Neural cell (in vitro differentiated cells): ENCODE measurements at regions not wholly inside any gene's neighbourhood (a gene's known extent, or its start where the extent isn't known, plus 50 kb on each side); places are given as distances from the start of the nearest gene placed in this dataset.

ENCODE experiments used
- H2AFZ ChIP-seq: fragments of 200-600, 300-800 bp; sonication (generic), shearing (Covaris generic); 2 replicates; pipeline ENCODE4 v1.6.0; 2014; ENCODE audit warnings: low read depth, mild to moderate bottlenecking, antibody characterized with exemption, low read length, moderate library complexity
- H3F3A ChIP-seq: fragments of 200-600 bp; shearing (Covaris generic); 2 replicates; pipeline ENCODE4 v1.6.1; 2016; ENCODE audit warnings: mild to moderate bottlenecking, moderate library complexity, mixed read lengths, antibody characterized with exemption, low read length; ENCODE audit not compliant: insufficient read depth, poor library complexity, severe bottlenecking
- H3K27ac ChIP-seq: fragments of 200-600, 300-800 bp; sonication (generic), shearing (Covaris generic); 2 replicates; pipeline ENCODE4 v1.5.1; 2014; ENCODE audit warnings: mild to moderate bottlenecking, low read length, moderate library complexity
- H3K27me3 ChIP-seq: fragments of 300-800, 200-600 bp; sonication (generic), shearing (Covaris generic); 2 replicates; pipeline ENCODE4 v1.6.0; 2014; ENCODE audit warnings: mild to moderate bottlenecking, low read depth, low read length, moderate library complexity; ENCODE audit not compliant: insufficient read depth
- H3K36me3 ChIP-seq: fragments of 300-800, 200-600 bp; sonication (generic), shearing (Covaris generic); 2 replicates; pipeline ENCODE4 v1.5.1; 2014; ENCODE audit warnings: mild to moderate bottlenecking, antibody characterized with exemption, low read length, moderate library complexity; ENCODE audit not compliant: insufficient read depth
- H3K4me2 ChIP-seq: fragments of 300-800, 200-600 bp; sonication (generic), shearing (Covaris generic); 2 replicates; pipeline ENCODE4 v1.6.0; 2014; ENCODE audit warnings: mild to moderate bottlenecking, low read length
- H3K4me3 ChIP-seq: fragments of 300-800, 200-600 bp; sonication (generic), shearing (Covaris generic); 2 replicates; pipeline ENCODE4 v1.5.1; 2014; ENCODE audit warnings: mild to moderate bottlenecking, low read length, moderate library complexity
- H3K79me2 ChIP-seq: fragments of 200-600 bp; shearing (Covaris generic); replicated peaks from 2 replicates; pipeline ENCODE4 v1.6.0; 2014; ENCODE audit warnings: mild to moderate bottlenecking, low read length, moderate library complexity; ENCODE audit not compliant: insufficient read depth
- H3K9ac ChIP-seq: fragments of 300-800, 200-600 bp; sonication (generic), shearing (Covaris generic); 2 replicates; pipeline ENCODE4 v1.6.1; 2016; ENCODE audit warnings: mild to moderate bottlenecking, low read length, mixed read lengths
- H3K9me2 ChIP-seq: fragments of 200-600 bp; shearing (Covaris generic); 2 replicates; pipeline ENCODE4 v1.6.1; 2016; ENCODE audit warnings: mild to moderate bottlenecking, low read length, mixed read lengths; ENCODE audit not compliant: insufficient read depth
- H3K9me3 ChIP-seq: fragments of 200-600, 300-800 bp; sonication (generic), shearing (Covaris generic); 2 replicates; pipeline ENCODE4 v1.6.1; 2016; ENCODE audit warnings: mild to moderate bottlenecking, mixed run types, low read length, moderate library complexity, mixed read lengths
- H4K20me1 ChIP-seq: fragments of 200-600 bp; shearing (Covaris generic); 2 replicates; pipeline ENCODE4 v1.6.1; 2016; ENCODE audit warnings: mild to moderate bottlenecking, mixed run types; ENCODE audit not compliant: insufficient read depth
- EP300 ChIP-seq: fragments of 450-650 bp; conservative IDR thresholded peaks from 2 replicates; pipeline ENCODE4 v1.6.1; 2014; ENCODE audit warnings: antibody characterized with exemption, mild to moderate bottlenecking, moderate library complexity; ENCODE audit not compliant: poor library complexity, severe bottlenecking
- EZH2 ChIP-seq: fragments of 200-600, 300-800 bp; shearing (Covaris generic), sonication (generic); IDR thresholded peaks from 2 replicates; pipeline ENCODE4 v1.6.1; 2014; ENCODE audit warnings: antibody characterized with exemption, low read length, borderline replicate concordance, mild to moderate bottlenecking; ENCODE audit not compliant: insufficient read depth, poor library complexity, severe bottlenecking
- MXI1 ChIP-seq: fragments of 450-650 bp; conservative IDR thresholded peaks from 2 replicates; pipeline ENCODE4 v1.6.1; 2014; ENCODE audit warnings: antibody characterized with exemption, mild to moderate bottlenecking; ENCODE audit not compliant: poor library complexity, severe bottlenecking
- POLR2AphosphoS5 ChIP-seq: IDR thresholded peaks from 2 replicates; pipeline ENCODE4 v1.6.1; 2012
- RAD21 ChIP-seq: fragments of 450-650 bp; conservative IDR thresholded peaks from 2 replicates; pipeline ENCODE4 v1.6.1; 2014; ENCODE audit warnings: antibody characterized with exemption, mild to moderate bottlenecking, moderate library complexity
- SMC3 ChIP-seq: fragments of 450-650 bp; conservative IDR thresholded peaks from 2 replicates; pipeline ENCODE4 v1.6.1; 2014; ENCODE audit warnings: antibody characterized with exemption, mild to moderate bottlenecking, moderate library complexity; ENCODE audit not compliant: poor library complexity
- TAF1 ChIP-seq: IDR thresholded peaks from 2 replicates; pipeline ENCODE4 v1.6.1; 2012; ENCODE audit warnings: low read depth
- TF ChIP-seq, protein P1 (sequence below): fragments of 450-650 bp; IDR thresholded peaks from 2 replicates; pipeline ENCODE4 v1.5.1; 2014; ENCODE audit warnings: antibody characterized with exemption, mild to moderate bottlenecking, moderate library complexity; ENCODE audit not compliant: poor library complexity, severe bottlenecking
- TF ChIP-seq, protein P2 (sequence below): IDR thresholded peaks from 2 replicates; pipeline ENCODE4 v1.6.1; 2012; ENCODE audit warnings: borderline replicate concordance

DNA sequence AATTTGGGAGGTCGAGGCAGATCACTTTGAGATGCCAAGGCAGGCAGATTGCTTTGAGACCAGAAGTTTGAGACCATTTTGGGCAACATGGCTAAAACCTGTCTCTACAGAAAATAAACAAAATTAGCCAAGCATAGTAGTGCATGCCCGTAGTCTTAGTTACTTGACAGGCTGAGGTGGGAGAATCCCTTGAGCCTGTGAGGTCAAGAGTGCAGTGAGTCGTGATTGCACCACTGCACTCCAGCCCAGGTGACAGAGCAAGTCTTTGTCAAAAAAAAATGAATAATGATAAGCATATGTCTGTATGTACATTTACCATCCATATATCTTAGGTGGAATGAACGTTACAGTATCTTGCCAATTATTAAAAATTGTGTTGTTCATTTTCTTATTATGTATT, 2447.7 kb downstream of the PCDH9 start:
- H3F3A ChIP-seq: no peaks in the 10 kb centered on the region
- no peak overlapping the region for H2AFZ ChIP-seq
- H3K27ac ChIP-seq: no peak overlapping the region
- no peak overlapping the region for H3K9ac ChIP-seq
- H3K9me3 ChIP-seq: no peaks in the 10 kb centered on the region
- no peaks in the 10 kb centered on the region for H3K9me2 ChIP-seq
- H3K4me2 ChIP-seq: no peak overlapping the region
- no peak for TF ChIP-seq EZH2
- no peak for TF ChIP-seq MXI1
- TF ChIP-seq, protein P1, sequence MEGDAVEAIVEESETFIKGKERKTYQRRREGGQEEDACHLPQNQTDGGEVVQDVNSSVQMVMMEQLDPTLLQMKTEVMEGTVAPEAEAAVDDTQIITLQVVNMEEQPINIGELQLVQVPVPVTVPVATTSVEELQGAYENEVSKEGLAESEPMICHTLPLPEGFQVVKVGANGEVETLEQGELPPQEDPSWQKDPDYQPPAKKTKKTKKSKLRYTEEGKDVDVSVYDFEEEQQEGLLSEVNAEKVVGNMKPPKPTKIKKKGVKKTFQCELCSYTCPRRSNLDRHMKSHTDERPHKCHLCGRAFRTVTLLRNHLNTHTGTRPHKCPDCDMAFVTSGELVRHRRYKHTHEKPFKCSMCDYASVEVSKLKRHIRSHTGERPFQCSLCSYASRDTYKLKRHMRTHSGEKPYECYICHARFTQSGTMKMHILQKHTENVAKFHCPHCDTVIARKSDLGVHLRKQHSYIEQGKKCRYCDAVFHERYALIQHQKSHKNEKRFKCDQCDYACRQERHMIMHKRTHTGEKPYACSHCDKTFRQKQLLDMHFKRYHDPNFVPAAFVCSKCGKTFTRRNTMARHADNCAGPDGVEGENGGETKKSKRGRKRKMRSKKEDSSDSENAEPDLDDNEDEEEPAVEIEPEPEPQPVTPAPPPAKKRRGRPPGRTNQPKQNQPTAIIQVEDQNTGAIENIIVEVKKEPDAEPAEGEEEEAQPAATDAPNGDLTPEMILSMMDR: no peak
- TF ChIP-seq POLR2AphosphoS5: no peak
- no peaks in the 10 kb centered on the region for H3K27me3 ChIP-seq
- H3K4me3 ChIP-seq: no peak overlapping the region
- no peaks in the 10 kb centered on the region for H4K20me1 ChIP-seq
- H3K79me2 ChIP-seq: no peaks in the 10 kb centered on the region
- no peaks in the 10 kb centered on the region for H3K36me3 ChIP-seq

DNA sequence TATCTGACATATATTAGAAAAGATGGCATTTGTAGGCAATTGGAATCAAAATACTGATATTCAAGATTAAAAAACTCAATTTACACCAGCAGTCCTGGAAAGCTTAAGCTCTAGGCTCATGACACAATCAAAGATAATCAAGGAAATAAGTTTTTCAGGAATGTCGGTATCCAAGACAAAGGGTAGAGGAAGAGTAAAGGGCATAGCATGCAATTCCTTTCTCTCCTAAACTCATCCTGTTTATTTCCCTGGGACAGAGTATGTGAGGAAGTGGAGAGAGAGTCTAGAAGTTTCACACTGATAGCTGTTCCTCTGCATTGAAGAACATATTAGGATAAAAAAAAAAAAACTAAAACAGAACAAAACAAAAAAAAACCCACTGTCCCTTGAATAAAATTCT, 2452.1 kb downstream of the PCDH9 start:
- Histone ChIP-seq H3K36me3 (no peaks in the 10 kb centered on the region), H3K4me2 (no peak overlapping the region), H2AFZ (no peak overlapping the region), H3F3A (no peaks in the 10 kb centered on the region), H3K9me3 (no peaks in the 10 kb centered on the region), H3K4me3 (no peak overlapping the region), H3K27me3 (no peaks in the 10 kb centered on the region), H3K9ac (no peak overlapping the region), H3K79me2 (no peaks in the 10 kb centered on the region), H3K27ac (no peak overlapping the region), H3K9me2 (no peaks in the 10 kb centered on the region), H4K20me1 (no peaks in the 10 kb centered on the region)
- TF ChIP-seq, protein P1: no peak
- TF ChIP-seq POLR2AphosphoS5 (no peak), TAF1 (no peak), RAD21 (no peak), EZH2 (no peak), SMC3 (no peak), EP300 (no peak), MXI1 (no peak)
- TF ChIP-seq, protein P2, sequence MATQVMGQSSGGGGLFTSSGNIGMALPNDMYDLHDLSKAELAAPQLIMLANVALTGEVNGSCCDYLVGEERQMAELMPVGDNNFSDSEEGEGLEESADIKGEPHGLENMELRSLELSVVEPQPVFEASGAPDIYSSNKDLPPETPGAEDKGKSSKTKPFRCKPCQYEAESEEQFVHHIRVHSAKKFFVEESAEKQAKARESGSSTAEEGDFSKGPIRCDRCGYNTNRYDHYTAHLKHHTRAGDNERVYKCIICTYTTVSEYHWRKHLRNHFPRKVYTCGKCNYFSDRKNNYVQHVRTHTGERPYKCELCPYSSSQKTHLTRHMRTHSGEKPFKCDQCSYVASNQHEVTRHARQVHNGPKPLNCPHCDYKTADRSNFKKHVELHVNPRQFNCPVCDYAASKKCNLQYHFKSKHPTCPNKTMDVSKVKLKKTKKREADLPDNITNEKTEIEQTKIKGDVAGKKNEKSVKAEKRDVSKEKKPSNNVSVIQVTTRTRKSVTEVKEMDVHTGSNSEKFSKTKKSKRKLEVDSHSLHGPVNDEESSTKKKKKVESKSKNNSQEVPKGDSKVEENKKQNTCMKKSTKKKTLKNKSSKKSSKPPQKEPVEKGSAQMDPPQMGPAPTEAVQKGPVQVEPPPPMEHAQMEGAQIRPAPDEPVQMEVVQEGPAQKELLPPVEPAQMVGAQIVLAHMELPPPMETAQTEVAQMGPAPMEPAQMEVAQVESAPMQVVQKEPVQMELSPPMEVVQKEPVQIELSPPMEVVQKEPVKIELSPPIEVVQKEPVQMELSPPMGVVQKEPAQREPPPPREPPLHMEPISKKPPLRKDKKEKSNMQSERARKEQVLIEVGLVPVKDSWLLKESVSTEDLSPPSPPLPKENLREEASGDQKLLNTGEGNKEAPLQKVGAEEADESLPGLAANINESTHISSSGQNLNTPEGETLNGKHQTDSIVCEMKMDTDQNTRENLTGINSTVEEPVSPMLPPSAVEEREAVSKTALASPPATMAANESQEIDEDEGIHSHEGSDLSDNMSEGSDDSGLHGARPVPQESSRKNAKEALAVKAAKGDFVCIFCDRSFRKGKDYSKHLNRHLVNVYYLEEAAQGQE: no peak
